Neural progenitor cell (in vitro differentiated cells): ENCODE measurements at regions not wholly inside any gene's neighbourhood (a gene's known extent, or its start where the extent isn't known, plus 50 kb on each side); places are given as distances from the start of the nearest gene placed in this dataset.

Experiments
- CTCF ChIP-seq: fragments of 200-600 bp; sonication (generic); IDR thresholded peaks from 2 replicates; pipeline ENCODE4 v1.5.1; 2017; ENCODE audit warnings: antibody characterized with exemption, mild to moderate bottlenecking
- EZH2 ChIP-seq: fragments of 200-600 bp; sonication (generic); IDR thresholded peaks from 2 replicates; pipeline ENCODE4 v1.6.1; 2017; ENCODE audit warnings: antibody characterized with exemption, mild to moderate bottlenecking, moderate library complexity
- EZH2phosphoT487 ChIP-seq: fragments of 200-600 bp; sonication (generic); IDR thresholded peaks from 2 replicates; pipeline ENCODE4 v1.6.1; 2017; ENCODE audit warnings: antibody characterized with exemption

DNA sequence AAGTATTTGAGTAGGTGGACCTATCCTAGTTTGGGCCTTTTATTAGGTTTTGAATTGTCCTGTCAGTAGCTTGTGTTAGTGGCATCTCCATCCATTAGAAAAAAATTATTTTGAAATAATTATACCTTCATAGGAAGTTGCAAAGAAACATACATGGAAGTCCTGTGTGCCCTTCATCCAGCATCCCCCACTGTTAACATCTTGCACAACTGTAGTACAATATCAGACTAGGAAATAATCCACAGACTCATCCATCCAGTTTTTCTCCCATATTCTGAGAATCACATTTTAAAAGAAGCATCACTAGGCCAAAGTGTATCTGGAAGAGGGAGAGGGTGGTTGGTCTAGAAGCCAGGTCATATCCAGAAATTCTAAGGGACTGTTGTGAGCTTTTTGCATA is 155.5 kb upstream of the ROPN1 start:
- no peak for TF ChIP-seq CTCF
- no peak for TF ChIP-seq EZH2
- TF ChIP-seq EZH2phosphoT487 = no peak
